WERI-Rb-1 (cell line): ENCODE measurements at regions not wholly inside any gene's neighbourhood (a gene's known extent, or its start where the extent isn't known, plus 50 kb on each side); places are given as distances from the start of the nearest gene placed in this dataset.

Experiments
- DNase-seq: peaks from one replicate; pipeline ENCODE4 v3.0.0-alpha.2; 2020
- H3K27ac ChIP-seq: fragments of 250-450 bp; sonication (Bioruptor Pico); 2 replicates; pipeline ENCODE4 v1.5.1; 2020; ENCODE audit warnings: mild to moderate bottlenecking, moderate library complexity
- H3K27me3 ChIP-seq: fragments of 250-450 bp; sonication (Bioruptor Pico); 2 replicates; pipeline ENCODE4 v1.5.1; 2021; ENCODE audit warnings: mild to moderate bottlenecking, low read depth, moderate library complexity; ENCODE audit not compliant: insufficient read depth, severe bottlenecking
- H3K36me3 ChIP-seq: fragments of 250-450 bp; sonication (Bioruptor Pico); 2 replicates; pipeline ENCODE4 v1.5.1; 2020; ENCODE audit warnings: mild to moderate bottlenecking, moderate library complexity
- H3K4me3 ChIP-seq: 2 replicates; pipeline ENCODE4 v1.5.1; 2011; ENCODE audit warnings: low read depth, mild to moderate bottlenecking, control low read depth, low read length
- H3K9me3 ChIP-seq: fragments of 250-450 bp; sonication (Bioruptor Pico); 2 replicates; pipeline ENCODE4 v1.5.1; 2021; ENCODE audit warnings: mild to moderate bottlenecking, moderate library complexity; ENCODE audit not compliant: severe bottlenecking
- CTCF ChIP-seq: IDR thresholded peaks from 2 replicates; pipeline ENCODE4 v1.5.1; 2011; ENCODE audit warnings: low read depth, mild to moderate bottlenecking, control low read depth, inconsistent platforms, low read length

DNA sequence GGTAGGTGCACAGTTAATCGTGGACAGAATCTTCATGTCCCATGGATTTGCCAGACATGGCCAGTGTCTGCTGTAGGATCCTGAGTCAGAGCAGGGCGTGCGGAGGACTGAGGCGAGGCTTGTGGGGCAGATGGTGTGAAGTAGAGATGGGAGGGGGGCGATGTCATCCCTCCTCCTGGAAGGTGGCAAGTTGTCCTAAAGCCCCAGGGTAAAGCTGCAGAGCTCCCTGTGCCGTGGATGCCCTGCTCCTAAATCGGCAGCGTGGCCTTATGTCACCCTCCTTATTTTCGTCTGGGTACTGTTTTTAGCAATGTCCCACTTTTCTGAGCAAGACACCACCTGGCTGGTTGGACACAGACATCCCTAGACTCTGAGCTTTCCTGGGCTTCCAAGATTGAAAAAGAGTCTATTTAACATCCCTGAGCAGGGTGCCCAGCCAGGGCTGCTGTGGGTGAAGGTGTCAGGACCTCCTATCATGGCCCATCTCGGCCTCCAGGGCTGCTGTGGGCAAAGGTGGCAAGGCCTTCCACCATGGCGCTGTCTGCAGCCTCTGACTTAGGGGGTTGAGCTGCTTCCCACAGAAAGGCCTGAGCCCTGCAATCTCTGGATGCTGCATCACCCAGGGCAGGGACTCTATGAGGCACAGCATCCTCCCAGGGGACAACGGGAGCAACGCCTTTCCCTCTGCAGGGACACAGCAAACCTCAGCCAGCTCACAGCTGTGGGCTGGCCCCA is 145.4 kb downstream of the TTLL2 start:
- Histone ChIP-seq H3K9me3 (no peaks in the 10 kb centered on the region), H3K27me3 (no peaks in the 10 kb centered on the region), H3K36me3 (no peaks in the 10 kb centered on the region), H3K4me3 (no peak overlapping the region), H3K27ac (no peak overlapping the region)
- no peak for TF ChIP-seq CTCF
- DNase-seq = peak; percentile 37

DNA sequence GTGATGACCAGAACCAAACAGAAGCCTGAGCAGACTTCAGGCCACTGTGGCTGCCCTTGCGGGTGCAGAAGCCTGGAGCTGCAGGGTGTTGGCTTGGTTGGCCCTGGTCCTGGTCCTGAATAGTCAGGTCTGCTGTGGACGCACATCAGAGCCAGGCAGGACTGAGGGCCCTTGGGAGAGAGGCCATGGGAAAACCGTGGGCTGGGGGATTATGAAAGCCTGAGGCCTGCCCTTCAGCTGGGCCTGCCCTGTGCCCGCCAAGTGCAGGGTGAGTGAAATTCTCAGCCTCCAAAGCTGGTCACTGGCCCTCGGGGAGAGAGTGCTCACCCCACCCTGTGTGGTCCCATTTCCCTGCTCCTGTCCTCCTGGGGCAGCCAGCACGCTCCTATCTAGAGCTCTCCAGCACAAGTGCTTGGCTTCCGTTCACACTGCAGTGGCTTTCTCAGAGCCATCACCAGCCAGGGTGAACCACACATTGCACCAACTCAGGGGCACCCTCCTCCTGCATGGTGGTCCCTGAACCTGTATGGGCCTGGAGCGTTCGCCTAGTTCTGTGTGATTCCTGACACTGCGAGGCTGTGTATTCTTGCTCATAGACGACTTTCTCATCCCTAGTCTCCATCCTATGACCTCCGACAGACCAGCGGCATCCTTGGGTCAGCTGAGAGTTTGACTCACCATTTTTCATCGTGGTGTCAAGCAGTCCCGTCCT is 146.1 kb downstream of the TTLL2 start:
- Histone ChIP-seq H3K9me3 (no peaks in the 10 kb centered on the region), H3K4me3 (no peak overlapping the region), H3K27ac (no peak overlapping the region), H3K36me3 (no peaks in the 10 kb centered on the region), H3K27me3 (no peaks in the 10 kb centered on the region)
- TF ChIP-seq CTCF = no peak
- DNase-seq = no peak

DNA sequence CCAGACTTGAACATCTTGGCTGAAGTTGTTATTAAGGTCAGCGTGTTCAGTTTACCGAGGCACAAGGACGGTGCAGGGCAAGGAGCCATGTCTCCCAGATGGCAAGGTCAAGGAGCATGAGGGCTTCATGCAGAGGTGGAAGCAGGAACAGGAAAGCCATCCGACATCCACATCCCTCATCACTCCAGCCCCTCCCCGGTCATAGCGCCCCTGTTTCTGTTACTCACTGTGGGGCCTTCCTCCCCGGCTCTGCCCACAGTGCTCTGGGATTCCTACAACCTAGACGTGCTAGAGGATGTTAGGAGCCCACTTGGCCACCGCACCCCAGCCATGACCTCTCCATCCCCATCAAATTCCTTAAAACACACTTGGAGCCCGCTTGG is 146.7 kb downstream of the TTLL2 start:
- no peaks in the 10 kb centered on the region for H3K27me3 ChIP-seq
- no peaks in the 10 kb centered on the region for H3K9me3 ChIP-seq
- TF ChIP-seq CTCF = no peak
- no peak overlapping the region for H3K4me3 ChIP-seq
- H3K36me3 ChIP-seq = no peaks in the 10 kb centered on the region
- no peak for DNase-seq
- no peak overlapping the region for H3K27ac ChIP-seq

DNA sequence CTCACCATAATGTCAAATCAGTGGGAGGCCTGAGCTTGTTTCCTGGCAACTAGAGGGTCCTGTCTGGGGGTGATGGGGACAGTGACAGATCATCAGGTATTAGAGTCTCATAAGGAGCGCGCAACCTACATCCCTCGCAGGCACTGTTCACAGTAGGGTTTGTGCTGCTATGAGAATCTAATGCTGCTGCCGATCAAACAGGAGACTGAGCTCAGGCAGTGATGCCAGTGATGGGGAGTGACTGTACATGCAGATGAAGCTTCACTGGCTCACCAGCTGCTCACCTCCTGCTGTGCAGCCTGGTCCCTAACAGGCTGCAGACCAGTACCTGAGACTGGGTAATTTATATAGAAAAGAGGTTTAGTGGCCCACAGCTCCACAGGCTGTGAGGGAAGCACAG is 147.3 kb downstream of the TTLL2 start:
- H3K27ac ChIP-seq = no peak overlapping the region
- no peak overlapping the region for H3K4me3 ChIP-seq
- TF ChIP-seq CTCF = no peak
- no peaks in the 10 kb centered on the region for H3K9me3 ChIP-seq
- no peaks in the 10 kb centered on the region for H3K27me3 ChIP-seq
- H3K36me3 ChIP-seq = no peaks in the 10 kb centered on the region
- DNase-seq = no peak

GRCh38 chr6:167472880-167473279 is 148.0 kb downstream of the TTLL2 start:
- Histone ChIP-seq H3K4me3 (no peak overlapping the region), H3K27me3 (no peaks in the 10 kb centered on the region), H3K27ac (no peak overlapping the region), H3K36me3 (no peaks in the 10 kb centered on the region), H3K9me3 (no peaks in the 10 kb centered on the region)
- no peak for TF ChIP-seq CTCF
- no peak for DNase-seq
